IMR-90 (cell line): ENCODE measurements at regions not wholly inside any gene's neighbourhood (a gene's known extent, or its start where the extent isn't known, plus 50 kb on each side); places are given as distances from the start of the nearest gene placed in this dataset.

Source experiments
- ATAC-seq: fragments of 200-7000 bp; cut with Tn5 transposase; 2 replicates; pipeline ENCODE4 v1.9.1; 2020; ENCODE audit warnings: low read depth, mild to moderate bottlenecking, moderate library complexity
- BruUV-seq: library from RNA; stranded (reverse); fragments of 400-500 nt; replicated peaks from 2 replicates; lab custom pipeline; 2021; lab: Mats Ljungman, UMichigan
- CTCF ChIA-PET: fragments of 300-600 bp; formaldehyde crosslinking; extraction: SDS; loops from one replicate; lab custom pipeline; 2021; ENCODE audit warnings: antibody characterized with exemption; lab: Yijun Ruan, JAX
- POLR2A ChIA-PET: fragments of 300-600 bp; sonication (Branson Sonifier 250); formaldehyde crosslinking; loops from one replicate; lab custom pipeline; 2022; ENCODE audit warnings: antibody characterized with exemption; ENCODE audit not compliant: unreplicated experiment; lab: Charles Lee
- DNase-seq: peaks from one replicate; pipeline ENCODE4 v3.0.0; 2013
- H2AFZ ChIP-seq: replicated peaks from 2 replicates; pipeline ENCODE3; 2013; ENCODE audit warnings: low read length, mild to moderate bottlenecking; ENCODE audit not compliant: poor library complexity
- H2AK5ac ChIP-seq: 2 replicates; pipeline ENCODE4 v1.6.1; 2013; ENCODE audit warnings: low read depth, low read length, inconsistent platforms
- H2AK9ac ChIP-seq: replicated peaks from 2 replicates; pipeline ENCODE3; 2013; ENCODE audit warnings: mild to moderate bottlenecking, low read depth, low read length, moderate library complexity; ENCODE audit not compliant: poor library complexity
- H2BK120ac ChIP-seq: 2 replicates; pipeline ENCODE4 v1.6.1; 2013; ENCODE audit warnings: low read depth, low read length, inconsistent platforms
- H2BK15ac ChIP-seq: 3 replicates; pipeline ENCODE4 v1.6.1; 2013; ENCODE audit warnings: low read depth, low read length, inconsistent platforms
- H2BK20ac ChIP-seq: 2 replicates; pipeline ENCODE4 v1.6.1; 2013; ENCODE audit warnings: low read depth, mild to moderate bottlenecking, inconsistent platforms, low read length, moderate library complexity
- H2BK5ac ChIP-seq: 2 replicates; pipeline ENCODE4 v1.6.1; 2013; ENCODE audit warnings: mild to moderate bottlenecking, low read depth, low read length, inconsistent platforms; ENCODE audit not compliant: poor library complexity, severe bottlenecking
- H3K14ac ChIP-seq: replicated peaks from 2 replicates; pipeline ENCODE4 v1.6.1; 2013; ENCODE audit warnings: low read depth, low read length, inconsistent platforms
- H3K18ac ChIP-seq: 2 replicates; pipeline ENCODE4 v1.6.1; 2013; ENCODE audit warnings: low read depth, low read length, control low read depth
- H3K23ac ChIP-seq: 2 replicates; pipeline ENCODE4 v1.6.1; 2013; ENCODE audit warnings: low read depth, low read length, inconsistent platforms
- H3K27ac ChIP-seq: 2 replicates; pipeline ENCODE4 v1.5.1; 2013; ENCODE audit warnings: mild to moderate bottlenecking, control low read depth, low read length; ENCODE audit not compliant: insufficient read depth
- H3K27me3 ChIP-seq: 2 replicates; pipeline ENCODE4 v1.6.1; 2013; ENCODE audit warnings: low read length; ENCODE audit not compliant: control insufficient read depth, insufficient read depth
- H3K36me3 ChIP-seq: 2 replicates; pipeline ENCODE4 v1.6.1; 2013; ENCODE audit warnings: low read length, mixed read lengths; ENCODE audit not compliant: control insufficient read depth, insufficient read depth
- H3K4ac ChIP-seq: 2 replicates; pipeline ENCODE4 v1.6.1; 2013; ENCODE audit warnings: low read depth, low read length, inconsistent platforms
- H3K4me1 ChIP-seq: 2 replicates; pipeline ENCODE4 v1.6.1; 2013; ENCODE audit warnings: low read length, mixed read lengths; ENCODE audit not compliant: control insufficient read depth, insufficient read depth
- H3K4me2 ChIP-seq: 2 replicates; pipeline ENCODE4 v1.6.1; 2013; ENCODE audit warnings: low read depth, mild to moderate bottlenecking, control low read depth, low read length, moderate library complexity
- H3K4me3 ChIP-seq: 2 replicates; pipeline ENCODE4 v1.5.1; 2013; ENCODE audit warnings: low read depth, mild to moderate bottlenecking, control low read depth, low read length, moderate library complexity; ENCODE audit not compliant: insufficient read depth
- H3K56ac ChIP-seq: 2 replicates; pipeline ENCODE4 v1.6.1; 2013; ENCODE audit warnings: low read length, inconsistent platforms; ENCODE audit not compliant: insufficient read depth; ENCODE audit errors: extremely low read depth
- H3K79me1 ChIP-seq, 2 experiments: 2 replicates each; pipeline ENCODE4 v1.6.1; 2013; ENCODE audit warnings: low read length in 2 of 2, inconsistent platforms in 1 of 2, low read depth in 1 of 2
- H3K9ac ChIP-seq: 2 replicates; pipeline ENCODE4 v1.6.1; 2013; ENCODE audit warnings: low read depth, low read length, control low read depth
- H3K9me1 ChIP-seq: 2 replicates; pipeline ENCODE4 v1.6.1; 2013; ENCODE audit warnings: low read length, inconsistent platforms; ENCODE audit not compliant: insufficient read depth
- H3K9me3 ChIP-seq: 2 replicates; pipeline ENCODE4 v1.6.1; 2013; ENCODE audit warnings: low read length; ENCODE audit not compliant: control insufficient read depth, insufficient read depth
- H4K20me1 ChIP-seq: 2 replicates; pipeline ENCODE4 v1.6.1; 2013; ENCODE audit warnings: low read length, inconsistent platforms; ENCODE audit not compliant: insufficient read depth
- H4K5ac ChIP-seq: 2 replicates; pipeline ENCODE4 v1.6.1; 2013; ENCODE audit warnings: mild to moderate bottlenecking, low read depth, low read length, control low read depth
- H4K8ac ChIP-seq, 2 experiments: 2 replicates each; pipeline ENCODE4 v1.6.1; 2013; ENCODE audit warnings: low read depth in 2 of 2, low read length in 2 of 2, control low read depth in 1 of 2, inconsistent platforms in 1 of 2
- H4K91ac ChIP-seq: 2 replicates; pipeline ENCODE4 v1.6.1; 2013; ENCODE audit warnings: low read depth, low read length, inconsistent platforms; ENCODE audit not compliant: insufficient read depth
- BHLHE40 ChIP-seq: fragments of 150-350 bp; IDR thresholded peaks from 2 replicates; pipeline ENCODE4 v1.6.1; 2016; ENCODE audit warnings: mild to moderate bottlenecking, low read depth, low read length
- CEBPB ChIP-seq: IDR thresholded peaks from 2 replicates; pipeline ENCODE4 v1.6.1; 2012; ENCODE audit warnings: low read depth, low read length, improper control_type of control experiment
- CHD1 ChIP-seq: IDR thresholded peaks from 2 replicates; pipeline ENCODE4 v1.6.1; 2012; ENCODE audit warnings: low read depth, low read length, improper control_type of control experiment
- CTCF ChIP-seq: conservative IDR thresholded peaks from 2 replicates; pipeline ENCODE4 v1.5.1; 2012; ENCODE audit warnings: mild to moderate bottlenecking, low read depth, low read length, improper control_type of control experiment
- FOS ChIP-seq: fragments of 150-350 bp; IDR thresholded peaks from 2 replicates; pipeline ENCODE4 v1.6.1; 2016; ENCODE audit warnings: low read depth, low read length
- MAFK ChIP-seq: IDR thresholded peaks from 2 replicates; pipeline ENCODE4 v1.6.1; 2012; ENCODE audit warnings: low read depth, low read length, improper control_type of control experiment
- MAZ ChIP-seq: IDR thresholded peaks from 2 replicates; pipeline ENCODE4 v1.6.1; 2012; ENCODE audit warnings: low read depth, mild to moderate bottlenecking, low read length, improper control_type of control experiment, moderate library complexity, borderline replicate concordance
- MXI1 ChIP-seq: IDR thresholded peaks from 2 replicates; pipeline ENCODE4 v1.6.1; 2012; ENCODE audit warnings: low read depth, mild to moderate bottlenecking, low read length, moderate library complexity, borderline replicate concordance
- NFE2L2 ChIP-seq: fragments of 150-350 bp; IDR thresholded peaks from 2 replicates; pipeline ENCODE4 v1.6.1; 2016; ENCODE audit warnings: low read depth, mild to moderate bottlenecking, low read length
- POLR2A ChIP-seq: IDR thresholded peaks from 2 replicates; pipeline ENCODE4 v1.6.1; 2012; ENCODE audit warnings: mild to moderate bottlenecking, low read depth, low read length
- RAD21 ChIP-seq: IDR thresholded peaks from 2 replicates; pipeline ENCODE4 v1.6.1; 2012; ENCODE audit warnings: low read length, improper control_type of control experiment
- RFX5 ChIP-seq: IDR thresholded peaks from 2 replicates; pipeline ENCODE4 v1.8.0; 2012; ENCODE audit warnings: low read depth, mild to moderate bottlenecking, low read length, moderate library complexity
- SMC3 ChIP-seq: fragments of 150-350 bp; IDR thresholded peaks from 2 replicates; pipeline ENCODE4 v1.6.1; 2016; ENCODE audit warnings: low read depth, mild to moderate bottlenecking, antibody characterized with exemption, low read length, moderate library complexity
- USF2 ChIP-seq: fragments of 150-350 bp; IDR thresholded peaks from 2 replicates; pipeline ENCODE4 v1.6.1; 2017; ENCODE audit warnings: mild to moderate bottlenecking, antibody characterized with exemption, low read length, low read depth
- WGBS, 2 experiments: methylation state at CpG; one replicate each; pipeline versions ENCODE4 v1.1.5 to v1.1.7; 2013; ENCODE audit warnings: missing lambda C conversion rate in 2 of 2; ENCODE audit not compliant: insufficient read length in 1 of 2; ENCODE audit errors: extremely low coverage in 2 of 2; 5-methylcytosine and 5-hydroxymethylcytosine counted together
- dilution Hi-C: fragments of 300-500 bp; cut with HindIII; formaldehyde crosslinking; loops from one replicate; pipeline ENCODE4 v1.14.3; 2018; ENCODE audit warnings: low sequenced_read_pairs; ENCODE audit not compliant: unreplicated experiment
- in situ Hi-C: fragments of 300-500 bp; cut with MboI; formaldehyde crosslinking; loops from 3 replicates; pipeline ENCODE4 v1.14.3; 2019; ENCODE audit warnings: low sequenced_read_pairs, inconsistent platforms, mixed read lengths
- intact Hi-C: fragments of 100-400 bp; cut with micrococcal nuclease; formaldehyde crosslinking; loops from 2 replicates; pipeline ENCODE4 v1.10.0; 2022
- TF ChIP-seq, protein P1 (sequence below): fragments of 150-350 bp; IDR thresholded peaks from 2 replicates; pipeline ENCODE4 v1.6.1; 2016; ENCODE audit warnings: low read depth, mild to moderate bottlenecking, low read length, moderate library complexity, borderline replicate concordance

DNA sequence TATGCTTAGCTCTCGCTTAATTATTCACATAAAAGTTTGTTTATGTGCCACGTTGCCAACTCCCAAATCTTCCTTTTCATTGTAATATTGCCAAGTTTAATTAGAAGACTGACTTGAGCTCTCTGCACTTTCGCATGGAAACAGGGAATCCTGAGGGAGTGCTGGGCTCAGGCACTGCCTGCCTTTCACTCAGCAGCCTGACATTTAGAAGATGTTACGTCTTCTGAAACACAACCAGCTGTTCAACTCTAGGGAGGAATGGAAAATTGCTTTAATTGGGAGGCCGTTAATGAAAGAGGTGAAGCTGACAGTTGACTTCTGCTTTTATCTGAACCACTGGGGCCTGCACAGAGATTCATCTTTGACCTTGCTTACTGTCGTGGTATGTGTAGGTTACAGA lies 77.4 kb upstream of the MTHFD1L start:
- 40% methylated on average over 1 of the region's 6 CpGs; no CpG with 5 or more reads in 1 of the 2 experiments for WGBS, 2 experiments
- Histone ChIP-seq H3K4ac (no peak overlapping the region), H3K56ac (no peak overlapping the region), H2BK20ac (no peak overlapping the region), H2AK9ac (no peak overlapping the region), H3K4me3 (no peak overlapping the region), H3K79me1 (no peaks in the 10 kb centered on the region), H3K14ac (no peak overlapping the region), H3K9me1 (peaks cover 8% of the 10 kb centered on the region), H3K23ac (no peak overlapping the region), H3K4me1 (peaks cover 4% of the 10 kb centered on the region; the same call in 1 of the 2 replicates), H3K36me3 (peaks cover 7% of the 10 kb centered on the region), H4K20me1 (no peaks in the 10 kb centered on the region), H3K27me3 (no peaks in the 10 kb centered on the region), H2BK5ac (no peak overlapping the region), H3K9ac (no peak overlapping the region), H4K8ac (no peak overlapping the region), H4K91ac (no peak overlapping the region), H2AFZ (no peak overlapping the region), H4K5ac (no peak overlapping the region; the same call in 1 of the 2 replicates), H3K9me3 (no peaks in the 10 kb centered on the region), H2BK15ac (no peak overlapping the region), H3K27ac (no peak overlapping the region), H3K4me2 (no peak overlapping the region; the same call in 1 of the 2 replicates), H2BK120ac (no peak overlapping the region), H3K18ac (no peak overlapping the region), H2AK5ac (no peak overlapping the region)
- CTCF ChIA-PET, result no interaction called here
- in situ Hi-C loops (no loop called here), intact Hi-C loops (no loop called here), dilution Hi-C loops (no loop called here)
- BruUV-seq, result no TSS peak
- ATAC-seq (no peak), DNase-seq (no peak)
- TF ChIP-seq SMC3 (no peak), CEBPB (no peak), POLR2A (no peak), USF2 (no peak), FOS (no peak), MAZ (no peak), MAFK (no peak), NFE2L2 (no peak), CHD1 (no peak), CTCF (no peak), RAD21 (no peak), RFX5 (no peak), BHLHE40 (no peak), MXI1 (no peak)
- TF ChIP-seq, protein P1, sequence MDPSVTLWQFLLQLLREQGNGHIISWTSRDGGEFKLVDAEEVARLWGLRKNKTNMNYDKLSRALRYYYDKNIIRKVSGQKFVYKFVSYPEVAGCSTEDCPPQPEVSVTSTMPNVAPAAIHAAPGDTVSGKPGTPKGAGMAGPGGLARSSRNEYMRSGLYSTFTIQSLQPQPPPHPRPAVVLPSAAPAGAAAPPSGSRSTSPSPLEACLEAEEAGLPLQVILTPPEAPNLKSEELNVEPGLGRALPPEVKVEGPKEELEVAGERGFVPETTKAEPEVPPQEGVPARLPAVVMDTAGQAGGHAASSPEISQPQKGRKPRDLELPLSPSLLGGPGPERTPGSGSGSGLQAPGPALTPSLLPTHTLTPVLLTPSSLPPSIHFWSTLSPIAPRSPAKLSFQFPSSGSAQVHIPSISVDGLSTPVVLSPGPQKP, result no peak
- POLR2A ChIA-PET, result no interaction called here
